ENCODE measurements at regions not wholly inside any gene's neighbourhood (a gene's known extent, or its start where the extent isn't known, plus 50 kb on each side); places are given as distances from the start of the nearest gene placed in this dataset.

DNA sequence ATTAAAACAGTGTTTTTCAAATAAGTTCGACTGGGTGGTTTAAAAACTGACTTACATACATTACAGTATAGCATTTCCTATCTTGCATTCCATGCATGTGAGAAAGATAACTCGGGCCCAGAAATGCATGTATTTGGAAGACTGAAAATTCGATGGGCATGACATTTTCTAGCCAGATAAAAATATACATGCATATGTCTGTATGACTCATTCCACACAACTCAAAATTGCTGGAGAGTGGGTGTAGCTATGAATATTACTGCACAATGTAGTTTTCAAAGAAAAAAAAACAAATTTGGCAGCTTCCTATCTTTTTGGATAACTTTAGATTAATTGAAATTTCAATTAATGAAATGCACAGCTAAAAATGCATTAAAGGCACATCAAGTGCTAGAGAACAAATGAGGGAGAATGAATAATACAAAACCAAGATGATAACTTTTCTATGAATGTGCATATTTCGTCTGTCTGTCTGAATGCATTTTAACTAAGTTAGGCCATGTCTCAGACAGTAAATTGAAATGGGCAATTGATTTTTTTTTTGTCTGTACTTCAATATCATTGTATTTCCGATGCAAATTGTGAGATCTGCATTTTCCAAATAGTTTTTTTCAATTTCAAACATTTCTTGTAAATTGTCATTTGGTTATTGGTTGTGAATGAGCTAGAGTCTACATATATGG lies 54.5 kb upstream of the GABRA2 start:
- H3K27ac ChIP-seq = no peak overlapping the region
- intact Hi-C loops (cut with DNase I) = no loop called here
- H3K4me3 ChIP-seq = no peak overlapping the region
- DNase-seq = no peak
- TF ChIP-seq, protein P1, sequence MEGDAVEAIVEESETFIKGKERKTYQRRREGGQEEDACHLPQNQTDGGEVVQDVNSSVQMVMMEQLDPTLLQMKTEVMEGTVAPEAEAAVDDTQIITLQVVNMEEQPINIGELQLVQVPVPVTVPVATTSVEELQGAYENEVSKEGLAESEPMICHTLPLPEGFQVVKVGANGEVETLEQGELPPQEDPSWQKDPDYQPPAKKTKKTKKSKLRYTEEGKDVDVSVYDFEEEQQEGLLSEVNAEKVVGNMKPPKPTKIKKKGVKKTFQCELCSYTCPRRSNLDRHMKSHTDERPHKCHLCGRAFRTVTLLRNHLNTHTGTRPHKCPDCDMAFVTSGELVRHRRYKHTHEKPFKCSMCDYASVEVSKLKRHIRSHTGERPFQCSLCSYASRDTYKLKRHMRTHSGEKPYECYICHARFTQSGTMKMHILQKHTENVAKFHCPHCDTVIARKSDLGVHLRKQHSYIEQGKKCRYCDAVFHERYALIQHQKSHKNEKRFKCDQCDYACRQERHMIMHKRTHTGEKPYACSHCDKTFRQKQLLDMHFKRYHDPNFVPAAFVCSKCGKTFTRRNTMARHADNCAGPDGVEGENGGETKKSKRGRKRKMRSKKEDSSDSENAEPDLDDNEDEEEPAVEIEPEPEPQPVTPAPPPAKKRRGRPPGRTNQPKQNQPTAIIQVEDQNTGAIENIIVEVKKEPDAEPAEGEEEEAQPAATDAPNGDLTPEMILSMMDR (IDR thresholded peaks at IDR 0.05) = no peak
- no peak for TF ChIP-seq POLR2A (IDR thresholded peaks at IDR 0.05)
- WGBS (ENCODE audit: insufficient coverage, low coverage, low lambda C conversion rate, missing lambda C conversion rate) = 27% methylated on average over 5 of the region's 5 CpGs
- ATAC-seq = no peak
- no peaks in the 10 kb centered on the region for H3K36me3 ChIP-seq
- no peaks in the 10 kb centered on the region for H3K9me3 ChIP-seq
- H3K27me3 ChIP-seq = no peaks in the 10 kb centered on the region
- H3K4me1 ChIP-seq = no peaks in the 10 kb centered on the region

DNA sequence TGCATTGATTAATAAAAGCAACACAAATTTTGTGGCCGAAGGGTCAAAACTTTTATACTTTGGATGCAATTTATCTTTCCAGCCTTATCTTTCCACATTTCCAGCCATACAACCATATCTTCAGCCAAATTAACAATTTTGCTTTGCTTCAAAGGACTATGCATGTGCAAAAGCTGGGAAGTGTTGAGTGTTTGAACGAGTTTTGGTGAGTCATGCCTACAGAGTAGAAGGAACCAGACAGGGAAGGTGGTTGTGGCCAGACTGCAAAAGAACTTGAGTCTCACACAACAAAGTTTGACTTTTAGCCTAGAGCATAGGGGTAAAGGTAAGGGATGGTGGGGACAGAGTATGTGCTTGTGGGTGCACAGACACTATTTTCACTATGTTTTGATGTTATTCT lies 53.0 kb upstream of the GABRA2 start:
- Histone ChIP-seq H3K4me3 (no peak overlapping the region), H3K27ac (no peak overlapping the region), H3K27me3 (no peaks in the 10 kb centered on the region), H3K4me1 (no peaks in the 10 kb centered on the region), H3K9me3 (no peaks in the 10 kb centered on the region), H3K36me3 (no peaks in the 10 kb centered on the region)
- no peak for TF ChIP-seq POLR2A (IDR thresholded peaks at IDR 0.05)
- TF ChIP-seq, protein P1 (IDR thresholded peaks at IDR 0.05) = no peak
- 34% methylated on average over 2 of the region's 2 CpGs for WGBS (ENCODE audit: insufficient coverage, low coverage, low lambda C conversion rate, missing lambda C conversion rate)
- DNase-seq = no peak
- ATAC-seq = no peak
- intact Hi-C loops (cut with DNase I) = no loop called here

DNA sequence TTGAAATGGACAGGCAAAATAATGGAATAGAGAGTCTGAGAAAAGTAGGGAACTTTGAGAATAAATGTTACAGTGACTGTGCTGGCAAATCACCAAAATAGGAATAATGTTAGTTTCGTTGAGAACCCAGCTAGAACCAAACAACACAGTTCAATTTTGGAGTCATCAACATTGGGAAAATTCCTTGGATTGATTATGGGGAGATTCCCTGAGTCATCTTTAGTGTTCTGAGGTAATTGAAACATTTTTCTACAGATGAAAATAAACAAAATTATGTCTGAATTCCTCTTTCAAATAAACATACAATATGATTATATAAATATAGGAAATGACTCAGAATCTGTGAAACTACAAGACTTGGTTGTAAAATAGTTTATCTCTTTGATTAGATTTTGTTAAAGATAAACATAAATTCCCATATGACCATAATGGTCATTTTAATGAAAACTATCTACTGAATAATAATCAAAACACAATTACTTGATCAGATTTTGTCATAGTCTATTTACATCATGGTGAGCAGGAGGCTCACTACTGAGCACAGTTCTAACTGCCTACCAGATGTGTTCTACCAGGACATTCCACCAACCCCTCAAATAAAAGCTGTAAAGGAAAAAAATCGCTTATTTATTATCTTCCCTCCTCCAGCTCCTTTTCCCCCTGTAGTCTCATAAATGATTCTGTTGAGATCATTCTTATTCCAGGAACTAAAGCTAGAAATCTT lies 51.4 kb upstream of the GABRA2 start:
- Histone ChIP-seq H3K27me3 (no peaks in the 10 kb centered on the region), H3K9me3 (no peaks in the 10 kb centered on the region), H3K4me1 (no peaks in the 10 kb centered on the region), H3K36me3 (no peaks in the 10 kb centered on the region), H3K4me3 (no peak overlapping the region), H3K27ac (no peak overlapping the region)
- no peak for DNase-seq
- intact Hi-C loops (cut with DNase I) = no loop called here
- TF ChIP-seq POLR2A (IDR thresholded peaks at IDR 0.05) = no peak
- TF ChIP-seq, protein P1 (IDR thresholded peaks at IDR 0.05) = no peak
- ATAC-seq = no peak
- WGBS (ENCODE audit: insufficient coverage, low coverage, low lambda C conversion rate, missing lambda C conversion rate) = 38% methylated on average over 2 of the region's 2 CpGs

Small RNAs in the stretch of these regions (small RNA-seq; reads per million reads assigned to genes)
- 0 reads per million in 2 experiments for gene RNU6-412P

All from right lobe of liver (tissue), 6 donors.